ENCODE measurements at regions not wholly inside any gene's neighbourhood (a gene's known extent, or its start where the extent isn't known, plus 50 kb on each side); places are given as distances from the start of the nearest gene placed in this dataset.

DNA sequence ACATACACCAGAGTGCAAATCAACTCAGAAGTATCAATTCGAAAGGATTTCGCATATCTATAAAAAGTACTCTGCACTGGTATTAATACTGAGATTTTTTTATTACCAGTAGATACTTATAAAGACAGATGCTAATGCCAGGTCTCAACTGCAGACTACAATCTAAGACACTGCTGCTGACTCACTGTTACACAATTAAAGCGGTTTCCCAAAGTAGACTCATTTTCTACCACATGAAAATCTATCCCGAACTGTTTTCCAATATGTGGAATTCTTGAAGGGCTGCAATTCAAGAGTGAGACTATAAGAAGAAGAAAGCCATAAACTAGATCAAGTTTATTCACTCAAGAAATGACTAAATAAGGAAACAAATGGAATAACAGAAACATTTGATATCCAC lies 57.2 kb upstream of the ARHGAP32 start:
- ATAC-seq (ENCODE audit: low FRiP score) (no peak), DNase-seq (no peak)
- Histone ChIP-seq H3K27me3 (ENCODE audit: control insufficient read depth in 1 of 2, insufficient read depth in 2 of 2, low read length in 1 of 2) (peaks cover 0 to 2% of the 10 kb centered on the region in 2 donors), H3K27ac (ENCODE audit: low read depth in 1 of 2, low read length in 2 of 2) (no peak overlapping the region), H3K4me1 (ENCODE audit: control insufficient read depth in 1 of 2, insufficient read depth in 2 of 2, low read length in 2 of 2) (no peaks in the 10 kb centered on the region), H3K4me3 (ENCODE audit: low read length in 2 of 2) (no peak overlapping the region), H3K9me3 (ENCODE audit: control insufficient read depth, low read length) (no peaks in the 10 kb centered on the region), H3K36me3 (ENCODE audit: control insufficient read depth in 1 of 2, insufficient read depth in 2 of 2, low read length in 1 of 2) (no peaks in the 10 kb centered on the region)
- intact Hi-C loops (cut with DNase I), result no loop called here
- WGBS, 2 donors, result 94 to 95% methylated on average over 4 of the region's 4 CpGs

DNA sequence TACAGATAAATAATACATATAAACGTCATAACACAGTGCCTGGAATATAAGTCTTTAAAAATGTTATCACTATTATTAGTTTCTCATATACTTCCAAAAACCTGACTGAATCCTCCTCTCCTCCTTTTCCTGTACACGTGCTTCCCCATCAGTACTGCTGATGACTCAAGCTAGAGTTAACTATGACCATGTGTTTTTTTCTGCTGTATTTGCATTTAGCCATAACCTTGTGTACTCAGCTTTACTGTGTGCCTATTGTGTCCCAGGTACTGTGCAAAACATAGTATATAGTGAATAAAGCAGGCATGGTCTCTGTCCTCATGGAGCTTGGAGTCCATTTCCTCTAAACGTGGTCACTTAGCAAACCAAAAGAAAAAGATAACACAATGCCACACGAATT lies 56.5 kb upstream of the ARHGAP32 start:
- H3K27me3 ChIP-seq (ENCODE audit: control insufficient read depth in 1 of 2, insufficient read depth in 2 of 2, low read length in 1 of 2), result peaks cover 0 to 2% of the 10 kb centered on the region in 2 donors
- intact Hi-C loops (cut with DNase I), result no loop called here
- no peak overlapping the region for H3K27ac ChIP-seq (ENCODE audit: low read depth in 1 of 2, low read length in 2 of 2)
- H3K36me3 ChIP-seq (ENCODE audit: control insufficient read depth in 1 of 2, insufficient read depth in 2 of 2, low read length in 1 of 2), result no peaks in the 10 kb centered on the region
- 79% methylated on average over 4 of the region's 4 CpGs for WGBS, 2 donors
- no peaks in the 10 kb centered on the region for H3K4me1 ChIP-seq (ENCODE audit: control insufficient read depth in 1 of 2, insufficient read depth in 2 of 2, low read length in 2 of 2)
- no peaks in the 10 kb centered on the region for H3K9me3 ChIP-seq (ENCODE audit: control insufficient read depth, low read length)
- ATAC-seq (ENCODE audit: low FRiP score) (no peak), DNase-seq (no peak)
- no peak overlapping the region for H3K4me3 ChIP-seq (ENCODE audit: low read length in 2 of 2)

DNA sequence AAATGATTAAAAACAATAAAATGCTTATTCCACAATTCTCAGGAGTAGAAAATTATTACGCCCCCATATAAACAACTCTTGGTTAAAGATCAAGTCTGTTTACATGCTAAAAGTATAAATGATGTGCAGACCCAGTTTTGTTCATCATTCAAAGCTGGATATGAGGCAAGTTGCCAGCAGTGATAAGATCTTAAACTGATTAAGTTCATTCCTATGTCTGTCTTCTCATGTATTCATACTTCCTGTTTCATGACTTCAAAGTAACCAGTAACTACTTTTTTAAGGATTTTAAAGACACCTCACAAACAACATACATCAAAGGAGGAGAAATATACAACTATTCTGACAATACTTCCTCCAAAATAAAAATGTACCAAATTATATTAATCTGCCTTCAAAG lies 55.0 kb upstream of the ARHGAP32 start:
- intact Hi-C loops (cut with DNase I), result no loop called here
- Histone ChIP-seq H3K9me3 (ENCODE audit: control insufficient read depth, low read length) (no peaks in the 10 kb centered on the region), H3K27ac (ENCODE audit: low read depth in 1 of 2, low read length in 2 of 2) (no peak overlapping the region), H3K27me3 (ENCODE audit: control insufficient read depth in 1 of 2, insufficient read depth in 2 of 2, low read length in 1 of 2) (peaks cover 0 to 2% of the 10 kb centered on the region in 2 donors), H3K4me1 (ENCODE audit: control insufficient read depth in 1 of 2, insufficient read depth in 2 of 2, low read length in 2 of 2) (no peaks in the 10 kb centered on the region), H3K36me3 (ENCODE audit: control insufficient read depth in 1 of 2, insufficient read depth in 2 of 2, low read length in 1 of 2) (no peaks in the 10 kb centered on the region), H3K4me3 (ENCODE audit: low read length in 2 of 2) (no peak overlapping the region)
- ATAC-seq (ENCODE audit: low FRiP score) (no peak), DNase-seq (no peak)
- WGBS, 2 donors, result 95 to 96% methylated on average over 1 of the region's 1 CpG

DNA sequence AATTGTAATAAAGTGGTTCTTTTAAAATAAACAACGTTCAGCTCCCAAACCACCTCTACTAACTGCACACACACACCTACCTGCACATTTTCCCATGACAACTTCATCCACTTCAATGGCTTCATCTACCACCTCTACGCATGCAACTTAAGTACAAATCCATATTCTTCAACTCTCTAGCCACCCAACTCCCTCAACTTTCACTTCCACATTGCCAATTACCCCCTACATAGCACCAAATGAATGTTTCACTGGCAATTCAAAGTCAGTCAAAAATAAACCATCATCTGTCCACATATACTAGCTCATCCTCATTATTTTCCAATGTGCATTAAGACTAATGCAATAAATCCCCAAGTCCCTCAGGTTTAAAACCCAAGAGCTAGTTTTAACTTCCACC lies 50.7 kb upstream of the ARHGAP32 start:
- intact Hi-C loops (cut with DNase I), result no loop called here
- no peaks in the 10 kb centered on the region for H3K36me3 ChIP-seq (ENCODE audit: control insufficient read depth in 1 of 2, insufficient read depth in 2 of 2, low read length in 1 of 2)
- WGBS, 2 donors, result 96 to 97% methylated on average over 2 of the region's 2 CpGs
- DNase-seq, result no peak
- no peaks in the 10 kb centered on the region for H3K4me1 ChIP-seq (ENCODE audit: control insufficient read depth in 1 of 2, insufficient read depth in 2 of 2, low read length in 2 of 2)
- no peak for ATAC-seq (ENCODE audit: low FRiP score)
- no peak overlapping the region for H3K4me3 ChIP-seq (ENCODE audit: low read length in 2 of 2)
- H3K27me3 ChIP-seq (ENCODE audit: control insufficient read depth in 1 of 2, insufficient read depth in 2 of 2, low read length in 1 of 2), result no peaks in the 10 kb centered on the region
- no peaks in the 10 kb centered on the region for H3K9me3 ChIP-seq (ENCODE audit: control insufficient read depth, low read length)
- H3K27ac ChIP-seq (ENCODE audit: low read depth in 1 of 2, low read length in 2 of 2), result no peak overlapping the region

All from aorta (tissue), 5 donors.